GM21576 (cell line): ENCODE measurements at regions not wholly inside any gene's neighbourhood (a gene's known extent, or its start where the extent isn't known, plus 50 kb on each side); places are given as distances from the start of the nearest gene placed in this dataset.
A peak's percentile ranks its signal among the peaks of the same experiment; 100 is the strongest.

Experiments
- ATAC-seq: cut with Tn5 transposase; IDR thresholded peaks from one replicate; pipeline ENCODE4 v1.9.1; 2021; ENCODE audit warnings: mild to moderate bottlenecking, moderate library complexity; ENCODE audit not compliant: unreplicated experiment

- ATAC-seq = no peak
Observed at GRCh38 chr3:18127859-18128681, 297.1 kb downstream of the SATB1 start.

GRCh38 chr3:18127174-18127858, 297.8 kb downstream of the SATB1 start:
- ATAC-seq = peak; percentile 86

- ATAC-seq = no peak
Observed at GRCh38 chr3:18126772-18127171, 298.4 kb downstream of the SATB1 start.

GRCh38 chr3:18124501-18124900, 300.6 kb downstream of the SATB1 start:
- no peak for ATAC-seq

- no peak for ATAC-seq
Observed at GRCh38 chr3:18122264-18122663, 302.9 kb downstream of the SATB1 start.

- no peak for ATAC-seq
Observed at GRCh38 chr3:18121020-18121419, 304.1 kb downstream of the SATB1 start.

GRCh38 chr3:18119866-18120265, 305.3 kb downstream of the SATB1 start:
- no peak for ATAC-seq

GRCh38 chr3:18114894-18115293, 310.2 kb downstream of the SATB1 start:
- ATAC-seq = no peak

- no peak for ATAC-seq
Observed at GRCh38 chr3:18113417-18113816, 311.7 kb downstream of the SATB1 start.

GRCh38 chr3:18112674-18113375, 312.3 kb downstream of the SATB1 start:
- no peak for ATAC-seq

GRCh38 chr3:18111796-18112232, 313.3 kb downstream of the SATB1 start:
- peak; percentile 93 for ATAC-seq

GRCh38 chr3:18103591-18103990, 321.5 kb downstream of the SATB1 start:
- ATAC-seq = no peak

- ATAC-seq = no peak
Observed at GRCh38 chr3:18100121-18100520, 325.0 kb downstream of the SATB1 start.

- ATAC-seq = no peak
Observed at GRCh38 chr3:18099611-18100010, 325.5 kb downstream of the SATB1 start.

GRCh38 chr3:18098960-18099587, 326.1 kb downstream of the SATB1 start:
- no peak for ATAC-seq

GRCh38 chr3:18097989-18098388, 327.1 kb downstream of the SATB1 start:
- ATAC-seq = no peak

- no peak for ATAC-seq
Observed at GRCh38 chr3:18097473-18097872, 327.7 kb downstream of the SATB1 start.

- ATAC-seq = no peak
Observed at GRCh38 chr3:18092726-18093125, 332.4 kb downstream of the SATB1 start.

- no peak for ATAC-seq
Observed at GRCh38 chr3:18090377-18090776, 334.8 kb downstream of the SATB1 start.

- ATAC-seq = no peak
Observed at GRCh38 chr3:18087988-18088387, 337.2 kb downstream of the SATB1 start.

- no peak for ATAC-seq
Observed at GRCh38 chr3:18086760-18087159, 338.4 kb downstream of the SATB1 start.
